ENCODE measurements at regions not wholly inside any gene's neighbourhood (a gene's known extent, or its start where the extent isn't known, plus 50 kb on each side); places are given as distances from the start of the nearest gene placed in this dataset.
"Not testable (repeated sequence)": the region's sequence is repeated elsewhere in the genome, so short reads cannot be mapped to it uniquely, and the experiment has no call there.

GRCh38 chr22:11063022-11063685, 4464.8 kb upstream of the OR11H1 start:
- not testable (repeated sequence) for H3K4me3 Mint-ChIP-seq; DNase-seq; ATAC-seq (replicated peaks); H3K4me1 Mint-ChIP-seq; H3K27ac Mint-ChIP-seq; H3K27me3 Mint-ChIP-seq
- H3K9me3 Mint-ChIP-seq: peaks cover 44 to 50% of the 10 kb centered on the region in 2 donors
- peaks cover 2 to 12% of the 10 kb centered on the region in 2 donors for H3K36me3 Mint-ChIP-seq

- DNase-seq; H3K27ac Mint-ChIP-seq; ATAC-seq (replicated peaks); H3K4me3 Mint-ChIP-seq; H3K4me1 Mint-ChIP-seq; H3K27me3 Mint-ChIP-seq: not testable (repeated sequence)
- H3K9me3 Mint-ChIP-seq: peaks cover 41 to 47% of the 10 kb centered on the region in 2 donors
- peaks cover 2 to 11% of the 10 kb centered on the region in 2 donors for H3K36me3 Mint-ChIP-seq
These were observed 4462.8 kb upstream of the OR11H1 start for GRCh38 chr22:11065210-11065609.

DNA sequence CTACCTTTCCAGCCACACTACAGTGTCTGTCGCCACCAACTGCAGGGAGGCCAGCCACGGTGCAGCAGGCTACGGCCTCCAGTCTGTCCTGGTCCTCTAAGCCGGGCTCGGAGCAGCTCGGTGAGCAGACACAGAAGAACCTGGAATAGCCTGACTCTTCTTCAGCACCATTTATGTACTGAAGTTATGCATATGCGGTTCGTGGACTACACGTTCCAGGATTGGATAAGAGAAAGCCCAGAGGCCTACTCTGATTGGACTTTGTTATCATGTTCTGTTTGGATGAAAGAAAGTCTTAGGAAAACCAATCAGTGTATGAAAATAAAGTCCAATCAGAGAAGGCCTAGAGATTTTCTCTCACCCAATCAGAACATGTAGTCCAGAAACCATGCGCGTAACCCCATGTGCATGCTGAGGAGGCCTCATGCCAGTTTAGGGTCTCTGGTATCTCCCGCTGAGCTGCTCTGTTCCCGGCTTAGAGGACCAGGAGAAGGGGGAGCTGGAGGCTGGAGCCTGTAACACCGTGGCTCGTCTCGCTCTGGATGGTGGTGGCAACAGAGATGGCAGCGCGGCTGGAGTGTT, 4462.0 kb upstream of the OR11H1 start:
- H3K27ac Mint-ChIP-seq; ATAC-seq (replicated peaks); DNase-seq; H3K27me3 Mint-ChIP-seq; H3K4me1 Mint-ChIP-seq; H3K4me3 Mint-ChIP-seq: not testable (repeated sequence)
- peaks cover 2 to 11% of the 10 kb centered on the region in 2 donors for H3K36me3 Mint-ChIP-seq
- H3K9me3 Mint-ChIP-seq: peaks cover 40 to 47% of the 10 kb centered on the region in 2 donors

GRCh38 chr22:11066458-11067285, 4461.3 kb upstream of the OR11H1 start:
- H3K27me3 Mint-ChIP-seq: no peaks in the 10 kb centered on the region
- peaks cover 38 to 47% of the 10 kb centered on the region in 2 donors for H3K9me3 Mint-ChIP-seq
- H3K36me3 Mint-ChIP-seq: peaks cover 2 to 11% of the 10 kb centered on the region in 2 donors
- H3K27ac Mint-ChIP-seq: no peak overlapping the region
- peak; percentile 10 to 52 for ATAC-seq (replicated peaks)
- no peak for DNase-seq
- H3K4me3 Mint-ChIP-seq: no peak overlapping the region
- H3K4me1 Mint-ChIP-seq: no peaks in the 10 kb centered on the region

DNA sequence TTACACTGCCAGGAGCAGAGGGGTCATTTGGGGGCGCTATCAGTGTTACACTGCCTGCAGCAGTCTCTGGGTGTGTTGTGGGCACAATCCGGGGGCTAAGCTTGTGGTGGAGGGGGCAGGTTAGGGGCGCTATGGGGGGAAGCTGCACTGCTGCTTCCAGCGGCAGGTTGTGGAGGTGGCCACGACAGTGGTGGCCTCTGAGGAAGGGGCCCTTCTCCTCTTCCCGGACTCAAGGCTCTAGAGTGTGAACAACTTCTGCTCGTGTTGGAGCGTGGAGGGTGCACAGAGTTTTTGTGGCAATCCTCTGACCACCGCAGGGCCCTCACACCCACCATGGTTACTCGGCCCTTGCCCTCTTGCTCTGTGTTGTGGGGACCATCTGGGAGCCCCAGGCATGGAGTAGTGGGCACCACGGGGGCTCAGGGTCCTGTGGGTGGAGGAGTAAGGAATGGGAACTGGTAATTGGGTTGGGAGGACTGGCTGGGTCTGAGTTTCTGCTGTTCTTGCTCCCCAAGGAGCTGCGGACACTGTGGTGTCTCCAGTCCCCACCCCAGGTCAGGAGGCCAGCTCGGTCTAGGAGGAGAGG, 4460.6 kb upstream of the OR11H1 start:
- peak in 1 of 2 donors; percentile 23 for ATAC-seq (replicated peaks)
- Mint-ChIP-seq H3K36me3 (peaks cover 2 to 11% of the 10 kb centered on the region in 2 donors), H3K9me3 (peaks cover 38 to 46% of the 10 kb centered on the region in 2 donors)
- H3K27ac Mint-ChIP-seq, H3K27me3 Mint-ChIP-seq, H3K4me3 Mint-ChIP-seq, DNase-seq, H3K4me1 Mint-ChIP-seq: not testable (repeated sequence)

DNA sequence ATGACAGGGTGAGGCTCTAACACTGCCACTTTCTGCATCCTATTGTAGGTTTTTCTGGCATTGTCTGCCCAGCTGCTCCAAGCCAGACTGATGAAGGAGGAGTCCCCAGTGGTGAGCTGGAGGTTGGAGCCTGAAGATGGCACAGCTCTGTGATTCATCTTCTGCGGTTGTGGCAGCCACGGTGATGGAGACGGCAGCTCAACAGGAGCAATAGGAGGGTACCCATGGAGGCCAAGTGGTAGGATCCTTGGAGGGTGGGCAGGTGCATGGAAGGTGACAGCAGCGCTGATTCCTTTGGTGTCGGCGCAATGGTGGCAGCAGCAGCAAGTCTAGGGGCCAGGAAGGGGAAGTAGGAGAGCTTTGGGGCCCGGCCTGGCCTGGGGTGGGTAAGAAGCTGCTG, 4460.1 kb upstream of the OR11H1 start:
- not testable (repeated sequence) for DNase-seq; H3K4me3 Mint-ChIP-seq; H3K4me1 Mint-ChIP-seq; ATAC-seq (replicated peaks); H3K27ac Mint-ChIP-seq; H3K27me3 Mint-ChIP-seq
- peaks cover 2 to 11% of the 10 kb centered on the region in 2 donors for H3K36me3 Mint-ChIP-seq
- H3K9me3 Mint-ChIP-seq: peaks cover 36 to 42% of the 10 kb centered on the region in 2 donors

DNA sequence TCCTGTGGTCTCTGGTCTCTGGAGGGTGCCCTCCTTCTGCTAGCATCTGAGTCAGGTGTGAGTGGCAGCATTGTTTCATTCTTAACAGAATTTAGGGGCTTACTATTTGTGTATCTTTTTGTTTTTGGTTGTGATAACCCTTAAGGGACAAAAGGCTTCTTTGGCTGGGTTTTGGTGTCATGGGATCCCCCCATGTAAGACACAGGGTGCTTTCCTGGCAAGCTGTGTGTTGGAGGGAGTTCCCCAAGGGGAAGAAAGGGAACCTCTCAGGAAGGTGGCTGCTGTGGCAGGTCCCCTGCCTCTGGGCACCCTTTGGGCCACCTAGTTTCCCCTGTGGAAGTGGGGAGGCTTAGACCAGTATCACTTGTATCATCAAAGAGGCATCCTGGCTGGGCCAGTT, 4459.6 kb upstream of the OR11H1 start:
- H3K27ac Mint-ChIP-seq; ATAC-seq (replicated peaks); DNase-seq; H3K4me1 Mint-ChIP-seq; H3K27me3 Mint-ChIP-seq; H3K4me3 Mint-ChIP-seq: not testable (repeated sequence)
- Mint-ChIP-seq H3K9me3 (peaks cover 33 to 37% of the 10 kb centered on the region in 2 donors), H3K36me3 (peaks cover 2 to 11% of the 10 kb centered on the region in 2 donors)

All from stimulated activated naive B cell treated with anti-CD40 and anti-IgM and Interleukin-4, amounts not matched to agents 10 μg/mL and 1 μg/mL and 100 μg/mL, for 72 hours (primary cell).